GM21390 (cell line): ENCODE measurements at regions not wholly inside any gene's neighbourhood (a gene's known extent, or its start where the extent isn't known, plus 50 kb on each side); places are given as distances from the start of the nearest gene placed in this dataset.

Experiments used
- ATAC-seq: cut with Tn5 transposase; IDR thresholded peaks from one replicate; pipeline ENCODE4 v1.9.1; 2021; ENCODE audit not compliant: unreplicated experiment

GRCh38 chr18:78901923-78902794 lies 77.5 kb upstream of the SALL3 start:
- ATAC-seq, result no peak

GRCh38 chr18:78902795-78903435 lies 76.7 kb upstream of the SALL3 start:
- no peak for ATAC-seq

GRCh38 chr18:78903436-78904178 lies 76.0 kb upstream of the SALL3 start:
- ATAC-seq, result no peak

GRCh38 chr18:78904179-78904531 lies 75.5 kb upstream of the SALL3 start:
- no peak for ATAC-seq

GRCh38 chr18:78905334-78905733 lies 74.3 kb upstream of the SALL3 start:
- ATAC-seq, result no peak

- no peak for ATAC-seq
These were observed 73.6 kb upstream of the SALL3 start for GRCh38 chr18:78906066-78906465.

GRCh38 chr18:78908462-78909260 lies 71.0 kb upstream of the SALL3 start:
- ATAC-seq, result no peak

- ATAC-seq, result no peak
These were observed 67.8 kb upstream of the SALL3 start for GRCh38 chr18:78911751-78912283.

GRCh38 chr18:78912336-78912735 lies 67.3 kb upstream of the SALL3 start:
- no peak for ATAC-seq

GRCh38 chr18:78912844-78913243 lies 66.8 kb upstream of the SALL3 start:
- ATAC-seq, result no peak

GRCh38 chr18:78913395-78913794 lies 66.2 kb upstream of the SALL3 start:
- no peak for ATAC-seq

GRCh38 chr18:78913830-78914231 lies 65.8 kb upstream of the SALL3 start:
- no peak for ATAC-seq

- ATAC-seq, result no peak
These were observed 65.2 kb upstream of the SALL3 start for GRCh38 chr18:78914249-78914935.

GRCh38 chr18:78915446-78916008 lies 64.1 kb upstream of the SALL3 start:
- no peak for ATAC-seq

- ATAC-seq, result no peak
These were observed 60.9 kb upstream of the SALL3 start for GRCh38 chr18:78918707-78919106.

- no peak for ATAC-seq
These were observed 59.7 kb upstream of the SALL3 start for GRCh38 chr18:78919956-78920355.

- no peak for ATAC-seq
These were observed 59.0 kb upstream of the SALL3 start for GRCh38 chr18:78920456-78921138.

- no peak for ATAC-seq
These were observed 56.8 kb upstream of the SALL3 start for GRCh38 chr18:78922856-78923255.

GRCh38 chr18:78924301-78924700 lies 55.3 kb upstream of the SALL3 start:
- ATAC-seq, result no peak
